ENCODE measurements at regions not wholly inside any gene's neighbourhood (a gene's known extent, or its start where the extent isn't known, plus 50 kb on each side); places are given as distances from the start of the nearest gene placed in this dataset.

- TF ChIP-seq HDGF (IDR thresholded peaks at IDR 0.05; ENCODE audit: borderline replicate concordance) (no peak), FOXA1 (IDR thresholded peaks at IDR 0.05) (no peak), ELF4 (IDR thresholded peaks at IDR 0.05) (no peak), TARDBP (IDR thresholded peaks at IDR 0.05) (no peak), FOXK2 (IDR thresholded peaks at IDR 0.05) (no peak), PKNOX1 (IDR thresholded peaks at IDR 0.05) (no peak), SP1 (IDR thresholded peaks at IDR 0.05) (no peak), FOXM1 (IDR thresholded peaks at IDR 0.05; ENCODE audit: borderline replicate concordance) (no peak), NFRKB (IDR thresholded peaks at IDR 0.05) (no peak)
Observed at GRCh38 chr12:68532204-68532886, 78.4 kb upstream of the RAP1B start.
